Naive B cell (primary cell): ENCODE measurements at regions not wholly inside any gene's neighbourhood (a gene's known extent, or its start where the extent isn't known, plus 50 kb on each side); places are given as distances from the start of the nearest gene placed in this dataset.
"Not testable (repeated sequence)": the region's sequence is repeated elsewhere in the genome, so short reads cannot be mapped to it uniquely, and the experiment has no call there.

Experiments used
- ATAC-seq, 2 donors: fragments of 150-1000 bp; cut with Tn5 transposase; 2 replicates each; pipeline ENCODE4 v1.10.0; 2021; ENCODE audit warnings: low read depth in 2 of 2, mild to moderate bottlenecking in 2 of 2, moderate library complexity in 2 of 2
- DNase-seq: peaks from one replicate; pipeline ENCODE4 v3.0.0; 2022
- H3K27ac Mint-ChIP-seq, 6 donors: one replicate each; pipeline ENCODE4 v1.8.0; 2020 to 2022; ENCODE audit warnings: mild to moderate bottlenecking in 6 of 6, mixed read lengths in 6 of 6, moderate library complexity in 5 of 6, inconsistent platforms in 2 of 6
- H3K27me3 Mint-ChIP-seq, 3 donors: one replicate each; pipeline ENCODE4 v1.8.0; 2021 to 2022; ENCODE audit warnings: mixed read lengths in 3 of 3, mild to moderate bottlenecking in 1 of 3
- H3K36me3 Mint-ChIP-seq, 2 donors: one replicate each; pipeline ENCODE4 v1.8.0; 2020 to 2022; ENCODE audit warnings: mixed read lengths in 2 of 2, inconsistent platforms in 1 of 2, mild to moderate bottlenecking in 1 of 2
- H3K4me1 Mint-ChIP-seq, 3 donors: one replicate each; pipeline ENCODE4 v1.8.0; 2020 to 2022; ENCODE audit warnings: mixed read lengths in 3 of 3, inconsistent platforms in 1 of 3, mild to moderate bottlenecking in 1 of 3, moderate library complexity in 1 of 3
- H3K4me3 Mint-ChIP-seq, 8 donors: one replicate each; pipeline ENCODE4 v1.8.0; 2020 to 2022; ENCODE audit warnings: mild to moderate bottlenecking in 8 of 8, mixed read lengths in 8 of 8, moderate library complexity in 8 of 8, inconsistent platforms in 2 of 8
- H3K9me3 Mint-ChIP-seq, 7 donors: one replicate each; pipeline ENCODE4 v1.8.0; 2020 to 2022; ENCODE audit warnings: mixed read lengths in 7 of 7, mild to moderate bottlenecking in 5 of 7, inconsistent platforms in 2 of 7, moderate library complexity in 1 of 7

- no peaks in the 10 kb centered on the region for H3K4me1 Mint-ChIP-seq
- no peaks in the 10 kb centered on the region for H3K36me3 Mint-ChIP-seq
- H3K27me3 Mint-ChIP-seq: no peaks in the 10 kb centered on the region
- peaks cover 0 to 7% (median 4%) of the 10 kb centered on the region in 7 donors for H3K9me3 Mint-ChIP-seq
- DNase-seq: no peak
- no peak overlapping the region for H3K4me3 Mint-ChIP-seq
- ATAC-seq: no peak
- no peak overlapping the region for H3K27ac Mint-ChIP-seq
Measured at GRCh38 chr11:98390391-98390790, 630.4 kb upstream of the CNTN5 start.

GRCh38 chr11:98394500-98394899, 626.2 kb upstream of the CNTN5 start:
- not testable (repeated sequence) for ATAC-seq, H3K27me3 Mint-ChIP-seq, H3K9me3 Mint-ChIP-seq, DNase-seq, H3K36me3 Mint-ChIP-seq, H3K4me1 Mint-ChIP-seq, H3K27ac Mint-ChIP-seq
- H3K4me3 Mint-ChIP-seq: peak overlapping the region in 1 of 8 donors; percentile 8

DNA sequence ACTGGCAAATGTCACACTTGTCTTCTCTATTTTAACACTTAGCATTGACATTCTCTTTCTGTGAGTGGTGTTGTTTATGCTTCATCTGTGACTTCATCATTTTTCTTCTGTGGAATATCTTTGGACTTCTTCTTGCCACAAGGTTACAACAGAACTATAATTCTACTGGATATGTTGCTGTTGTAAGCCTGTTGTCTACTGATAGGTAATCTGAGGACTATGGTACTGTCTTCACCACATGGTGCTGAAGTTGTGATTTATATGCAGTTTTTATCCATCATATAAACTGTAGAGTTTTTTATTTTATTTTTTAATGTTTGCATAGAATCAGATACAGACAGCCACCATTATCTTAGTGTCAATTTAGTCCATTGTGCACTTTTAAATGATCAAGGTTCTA, 622.2 kb upstream of the CNTN5 start:
- H3K9me3 Mint-ChIP-seq: peaks cover 0 to 9% (median 4%) of the 10 kb centered on the region in 7 donors
- no peaks in the 10 kb centered on the region for H3K27me3 Mint-ChIP-seq
- ATAC-seq (no peak), DNase-seq (no peak)
- no peak overlapping the region for H3K27ac Mint-ChIP-seq
- H3K4me1 Mint-ChIP-seq: no peaks in the 10 kb centered on the region
- H3K4me3 Mint-ChIP-seq: no peak overlapping the region
- H3K36me3 Mint-ChIP-seq: no peaks in the 10 kb centered on the region

GRCh38 chr11:98409069-98409468, 611.7 kb upstream of the CNTN5 start:
- H3K36me3 Mint-ChIP-seq: no peaks in the 10 kb centered on the region

GRCh38 chr11:98411777-98412176, 609.0 kb upstream of the CNTN5 start:
- Mint-ChIP-seq H3K9me3 (peaks cover 0 to 3% (median 0%) of the 10 kb centered on the region in 7 donors), H3K36me3 (no peaks in the 10 kb centered on the region), H3K4me1 (no peaks in the 10 kb centered on the region), H3K27ac (no peak overlapping the region), H3K4me3 (no peak overlapping the region), H3K27me3 (no peaks in the 10 kb centered on the region)
- DNase-seq: no peak
- ATAC-seq: no peak

More at GRCh38 chr11:98409069-98409468, 611.7 kb upstream of the CNTN5 start:
- H3K4me3 Mint-ChIP-seq: no peak overlapping the region
- no peaks in the 10 kb centered on the region for H3K27me3 Mint-ChIP-seq
- peaks cover 0 to 3% (median 0%) of the 10 kb centered on the region in 7 donors for H3K9me3 Mint-ChIP-seq
- no peak for DNase-seq
- H3K27ac Mint-ChIP-seq: no peak overlapping the region
- ATAC-seq: no peak
- H3K4me1 Mint-ChIP-seq: no peaks in the 10 kb centered on the region

GRCh38 chr11:98417256-98417755, 603.4 kb upstream of the CNTN5 start:
- DNase-seq (no peak), ATAC-seq (no peak)
- no peaks in the 10 kb centered on the region for H3K36me3 Mint-ChIP-seq
- no peaks in the 10 kb centered on the region for H3K27me3 Mint-ChIP-seq
- H3K4me3 Mint-ChIP-seq: no peak overlapping the region
- H3K9me3 Mint-ChIP-seq: peaks cover 3 to 12% (median 6%) of the 10 kb centered on the region in 7 donors
- no peaks in the 10 kb centered on the region for H3K4me1 Mint-ChIP-seq
- no peak overlapping the region for H3K27ac Mint-ChIP-seq

- peak overlapping the region in 1 of 6 donors; percentile 15 for H3K27ac Mint-ChIP-seq
- no peak overlapping the region for H3K4me3 Mint-ChIP-seq
- no peaks in the 10 kb centered on the region for H3K36me3 Mint-ChIP-seq
- H3K9me3 Mint-ChIP-seq: peaks cover 6 to 36% (median 15%) of the 10 kb centered on the region in 7 donors
- no peak for DNase-seq
- no peaks in the 10 kb centered on the region for H3K27me3 Mint-ChIP-seq
- H3K4me1 Mint-ChIP-seq: no peaks in the 10 kb centered on the region
- ATAC-seq: no peak
Measured at GRCh38 chr11:98423933-98424332, 596.8 kb upstream of the CNTN5 start.

DNA sequence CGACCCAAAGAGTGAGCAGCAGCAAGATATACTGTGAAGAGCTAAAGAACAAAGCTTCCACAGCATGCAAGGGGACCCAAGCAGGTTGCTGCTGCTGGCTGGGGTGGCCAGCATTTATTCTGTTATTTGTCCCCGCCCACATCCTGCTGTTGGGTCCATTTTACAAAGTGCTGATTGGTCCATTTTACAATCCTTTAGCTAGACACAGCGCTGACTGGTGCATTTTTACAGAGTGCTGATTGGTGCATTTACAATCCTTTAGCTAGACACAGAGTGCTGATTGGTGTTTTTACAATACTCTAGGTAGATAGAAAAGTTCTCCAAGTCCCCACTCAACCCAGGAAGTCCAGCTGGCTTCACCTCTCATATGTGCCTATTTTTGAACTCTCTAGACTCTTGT, 596.0 kb upstream of the CNTN5 start:
- not testable (repeated sequence) for ATAC-seq, H3K27ac Mint-ChIP-seq, H3K27me3 Mint-ChIP-seq, H3K36me3 Mint-ChIP-seq, H3K4me3 Mint-ChIP-seq, H3K4me1 Mint-ChIP-seq, DNase-seq
- H3K9me3 Mint-ChIP-seq: peaks cover 8 to 44% (median 18%) of the 10 kb centered on the region in 7 donors

GRCh38 chr11:98431463-98432359, 589.0 kb upstream of the CNTN5 start:
- ATAC-seq: no peak

DNA sequence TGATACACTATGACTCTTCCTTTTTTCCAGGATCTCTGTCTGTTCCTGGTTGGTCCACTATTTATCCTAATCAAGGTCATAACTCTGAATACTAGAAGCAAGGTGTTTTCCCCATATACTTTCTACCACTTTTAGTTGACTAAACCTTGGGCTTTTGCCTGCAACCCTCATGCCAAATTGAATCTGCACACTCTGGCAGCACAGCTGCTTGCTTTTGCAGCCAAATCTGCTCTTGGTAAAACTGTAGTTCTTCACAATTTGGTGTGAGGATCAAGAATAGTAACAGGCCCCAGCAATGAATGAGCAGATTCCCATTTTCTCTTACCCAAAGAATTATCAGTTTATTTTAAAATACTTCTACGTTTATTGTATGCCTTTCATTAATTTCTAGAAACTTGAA, 586.5 kb upstream of the CNTN5 start:
- no peaks in the 10 kb centered on the region for H3K4me1 Mint-ChIP-seq
- no peaks in the 10 kb centered on the region for H3K36me3 Mint-ChIP-seq
- no peak for DNase-seq
- H3K4me3 Mint-ChIP-seq: no peak overlapping the region
- ATAC-seq: no peak
- H3K27me3 Mint-ChIP-seq: no peaks in the 10 kb centered on the region
- peaks cover 1 to 34% (median 7%) of the 10 kb centered on the region in 7 donors for H3K9me3 Mint-ChIP-seq
- H3K27ac Mint-ChIP-seq: no peak overlapping the region

More at GRCh38 chr11:98431463-98432359, 589.0 kb upstream of the CNTN5 start:
- no peaks in the 10 kb centered on the region for H3K4me1 Mint-ChIP-seq
- no peak overlapping the region for H3K27ac Mint-ChIP-seq
- no peak for DNase-seq
- peaks cover 3 to 51% (median 12%) of the 10 kb centered on the region in 7 donors for H3K9me3 Mint-ChIP-seq
- no peaks in the 10 kb centered on the region for H3K27me3 Mint-ChIP-seq
- H3K4me3 Mint-ChIP-seq: no peak overlapping the region
- no peaks in the 10 kb centered on the region for H3K36me3 Mint-ChIP-seq

- DNase-seq (no peak), ATAC-seq (no peak)
- Mint-ChIP-seq H3K9me3 (peaks cover 0 to 2% (median 0%) of the 10 kb centered on the region in 7 donors), H3K27me3 (no peaks in the 10 kb centered on the region), H3K4me1 (no peaks in the 10 kb centered on the region), H3K27ac (no peak overlapping the region), H3K4me3 (no peak overlapping the region), H3K36me3 (no peaks in the 10 kb centered on the region)
Measured at GRCh38 chr11:98453378-98453777, 567.4 kb upstream of the CNTN5 start.

- H3K9me3 Mint-ChIP-seq: peaks cover 0 to 6% (median 0%) of the 10 kb centered on the region in 7 donors
- H3K4me1 Mint-ChIP-seq: no peaks in the 10 kb centered on the region
- no peaks in the 10 kb centered on the region for H3K27me3 Mint-ChIP-seq
- no peak overlapping the region for H3K4me3 Mint-ChIP-seq
- H3K27ac Mint-ChIP-seq: no peak overlapping the region
- ATAC-seq (no peak), DNase-seq (no peak)
- no peaks in the 10 kb centered on the region for H3K36me3 Mint-ChIP-seq
Measured at GRCh38 chr11:98455500-98456307, 565.0 kb upstream of the CNTN5 start.

DNA sequence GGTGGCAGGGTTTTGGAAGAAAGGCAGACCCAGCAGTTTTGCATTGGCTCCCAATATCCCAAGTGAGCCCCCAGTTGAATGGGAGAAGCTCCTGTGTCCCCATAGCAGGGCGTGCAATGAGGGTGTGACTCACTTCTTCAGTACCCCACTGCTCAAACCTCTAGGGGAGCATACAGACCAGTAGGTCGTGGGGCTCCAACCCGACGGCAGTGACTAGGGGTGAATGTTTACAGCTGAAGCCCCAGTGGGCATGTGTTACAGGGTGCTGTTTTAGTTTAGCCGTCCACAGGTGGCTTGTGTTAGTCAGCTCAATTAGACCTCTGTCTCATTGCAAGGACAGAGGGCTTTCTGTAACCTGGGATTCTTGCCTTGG, 564.5 kb upstream of the CNTN5 start:
- no peaks in the 10 kb centered on the region for H3K27me3 Mint-ChIP-seq
- H3K4me1 Mint-ChIP-seq: no peaks in the 10 kb centered on the region
- peaks cover 0 to 6% (median 2%) of the 10 kb centered on the region in 7 donors for H3K9me3 Mint-ChIP-seq
- no peaks in the 10 kb centered on the region for H3K36me3 Mint-ChIP-seq
- H3K4me3 Mint-ChIP-seq: no peak overlapping the region
- H3K27ac Mint-ChIP-seq: no peak overlapping the region
- no peak for DNase-seq
- no peak for ATAC-seq
